Uterus (tissue), 3 donors: ENCODE measurements at regions not wholly inside any gene's neighbourhood (a gene's known extent, or its start where the extent isn't known, plus 50 kb on each side); places are given as distances from the start of the nearest gene placed in this dataset.

Experiments used
- DNase-seq, 2 donors: peaks; one replicate each; pipeline ENCODE4 v3.0.0-alpha.2; 2019 to 2020
- H3K27ac ChIP-seq, 2 donors: fragments of 200-600 bp; sonication (generic); 1 replicate in 1 of 2; 2 replicates in 1 of 2; pipeline ENCODE4 v1.5.1; 2016 to 2018
- H3K27me3 ChIP-seq, 2 donors: fragments of 200-600 bp; sonication (generic); one replicate each; pipeline ENCODE4 v1.5.1; 2018 to 2019; ENCODE audit warnings: control low read depth in 1 of 2
- H3K36me3 ChIP-seq, 2 donors: fragments of 200-600 bp; sonication (generic); one replicate each; pipeline ENCODE4 v1.5.1; 2019; ENCODE audit warnings: control low read depth in 1 of 2
- H3K4me1 ChIP-seq, 2 donors: fragments of 200-600 bp; sonication (generic); one replicate each; pipeline ENCODE4 v1.5.1; 2018 to 2019; ENCODE audit warnings: control low read depth in 1 of 2
- H3K4me3 ChIP-seq, 2 donors: fragments of 200-600 bp; sonication (generic); 1 replicate in 1 of 2; 2 replicates in 1 of 2; pipeline ENCODE4 v1.5.1; 2018 to 2019; ENCODE audit warnings: mild to moderate bottlenecking in 1 of 2
- H3K9me3 ChIP-seq, 2 donors: fragments of 200-600 bp; sonication (generic); one replicate each; pipeline ENCODE4 v1.5.1; 2019; ENCODE audit warnings: control low read depth in 1 of 2
- CTCF ChIP-seq, 4 experiments: fragments of 200-600 bp in 2 of 4; fragments of 450-650 bp in 2 of 4; sonication (generic) in 2 of 4; IDR thresholded peaks; one replicate each; pipeline ENCODE4 v1.5.1; 2016 to 2019; ENCODE audit warnings: antibody characterized with exemption in 4 of 4, mild to moderate bottlenecking in 2 of 4, moderate library complexity in 1 of 4
- POLR2A ChIP-seq, 2 donors: fragments of 450-650 bp; IDR thresholded peaks; one replicate each; pipeline ENCODE4 v1.6.1; 2016; ENCODE audit warnings: antibody characterized with exemption in 2 of 2, mild to moderate bottlenecking in 1 of 2, moderate library complexity in 1 of 2
- intact Hi-C: fragments of 100-400 bp; cut with DNase I; formaldehyde crosslinking; loops from one replicate; pipeline ENCODE4 v1.15.1; 2023; ENCODE audit warnings: low total_unique reads
- donor health status: DM: yes; HTN: yes; CAD: no.

DNA sequence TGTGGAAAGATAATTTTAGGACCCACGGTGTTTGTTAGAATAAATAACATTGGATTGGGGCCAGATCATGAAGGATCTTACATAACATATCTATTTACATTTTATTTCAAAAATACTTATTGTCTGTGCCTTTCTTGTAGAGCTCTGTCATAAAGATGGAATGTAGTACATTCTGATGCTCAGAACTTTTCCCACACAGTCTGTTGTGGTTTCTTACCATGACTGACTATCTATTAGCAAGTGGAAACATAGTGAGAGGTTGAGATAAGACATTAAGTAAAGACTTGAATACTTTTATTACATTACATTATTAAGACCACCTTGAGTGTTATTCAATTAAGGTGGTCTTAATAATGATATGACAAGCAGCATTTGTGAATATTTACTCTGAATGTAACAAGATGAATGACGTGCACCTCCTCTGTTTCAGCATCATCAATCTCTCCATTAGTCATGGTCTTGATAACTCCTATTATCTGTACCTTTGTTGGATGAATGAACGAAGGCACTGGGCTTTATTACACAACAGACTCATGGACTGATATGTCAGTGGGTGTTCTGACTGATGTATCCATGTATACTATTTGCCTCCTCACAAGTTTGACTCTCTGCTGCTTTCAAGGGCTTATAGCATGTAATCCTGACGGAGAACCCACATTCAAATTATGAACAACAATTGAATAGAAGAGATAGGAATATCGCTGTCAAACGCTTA, 883.0 kb upstream of the FLRT2 start:
- Histone ChIP-seq H3K4me1 (no peaks in the 10 kb centered on the region), H3K9me3 (no peaks in the 10 kb centered on the region), H3K27ac (no peak overlapping the region), H3K27me3 (no peaks in the 10 kb centered on the region), H3K36me3 (no peaks in the 10 kb centered on the region), H3K4me3 (no peak overlapping the region)
- intact Hi-C loops: no loop called here
- no peak for DNase-seq
- TF ChIP-seq POLR2A (IDR thresholded peaks at IDR 0.05) (no peak), CTCF (IDR thresholded peaks at IDR 0.05) (no peak)

DNA sequence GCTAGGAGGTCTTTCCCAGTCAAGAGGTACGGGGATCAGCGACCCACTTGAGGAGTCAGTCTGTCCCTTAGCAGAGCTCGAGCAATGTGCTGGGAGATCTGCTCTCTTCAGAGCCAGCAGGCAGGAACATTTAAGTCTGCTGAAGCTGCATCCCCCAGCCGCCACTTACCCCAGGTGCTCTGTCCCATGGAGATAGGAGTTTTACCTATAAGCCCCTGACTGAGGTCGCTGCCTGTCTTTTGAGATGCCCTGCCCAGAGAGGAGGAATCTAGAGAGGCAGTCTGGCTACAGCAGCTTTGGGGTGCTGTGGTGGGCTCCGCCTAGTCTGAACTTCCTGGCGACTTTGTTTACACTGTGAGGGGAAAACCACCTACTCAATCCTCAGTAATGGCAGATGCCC, 874.9 kb upstream of the FLRT2 start:
- intact Hi-C loops: no loop called here
- no peaks in the 10 kb centered on the region for H3K27me3 ChIP-seq
- H3K4me1 ChIP-seq: no peaks in the 10 kb centered on the region
- no peaks in the 10 kb centered on the region for H3K36me3 ChIP-seq
- H3K27ac ChIP-seq: no peak overlapping the region
- H3K4me3 ChIP-seq: no peak overlapping the region
- DNase-seq: no peak
- no peaks in the 10 kb centered on the region for H3K9me3 ChIP-seq
- TF ChIP-seq CTCF (IDR thresholded peaks at IDR 0.05): no peak
- no peak for TF ChIP-seq POLR2A (IDR thresholded peaks at IDR 0.05)

- H3K27ac ChIP-seq: no peak overlapping the region
Observed at GRCh38 chr14:84657911-84658310, 872.0 kb upstream of the FLRT2 start.

GRCh38 chr14:84670796-84671195, 859.1 kb upstream of the FLRT2 start:
- no peaks in the 10 kb centered on the region for H3K27me3 ChIP-seq
- no peak for DNase-seq

More at GRCh38 chr14:84657911-84658310, 872.0 kb upstream of the FLRT2 start:
- no peak for DNase-seq
- intact Hi-C loops: no loop called here
- Histone ChIP-seq H3K27me3 (no peaks in the 10 kb centered on the region), H3K4me3 (no peak overlapping the region), H3K4me1 (no peaks in the 10 kb centered on the region), H3K36me3 (no peaks in the 10 kb centered on the region), H3K9me3 (no peaks in the 10 kb centered on the region)
- no peak for TF ChIP-seq POLR2A (IDR thresholded peaks at IDR 0.05)
- no peak for TF ChIP-seq CTCF (IDR thresholded peaks at IDR 0.05)

More at GRCh38 chr14:84670796-84671195, 859.1 kb upstream of the FLRT2 start:
- TF ChIP-seq POLR2A (IDR thresholded peaks at IDR 0.05): no peak
- TF ChIP-seq CTCF (IDR thresholded peaks at IDR 0.05): no peak
- Histone ChIP-seq H3K4me1 (no peaks in the 10 kb centered on the region), H3K4me3 (no peak overlapping the region), H3K9me3 (no peaks in the 10 kb centered on the region), H3K36me3 (no peaks in the 10 kb centered on the region), H3K27ac (no peak overlapping the region)
- intact Hi-C loops: no loop called here
